ENCODE measurements at regions not wholly inside any gene's neighbourhood (a gene's known extent, or its start where the extent isn't known, plus 50 kb on each side); places are given as distances from the start of the nearest gene placed in this dataset.
"Not testable (repeated sequence)": the region's sequence is repeated elsewhere in the genome, so short reads cannot be mapped to it uniquely, and the experiment has no call there.

DNA sequence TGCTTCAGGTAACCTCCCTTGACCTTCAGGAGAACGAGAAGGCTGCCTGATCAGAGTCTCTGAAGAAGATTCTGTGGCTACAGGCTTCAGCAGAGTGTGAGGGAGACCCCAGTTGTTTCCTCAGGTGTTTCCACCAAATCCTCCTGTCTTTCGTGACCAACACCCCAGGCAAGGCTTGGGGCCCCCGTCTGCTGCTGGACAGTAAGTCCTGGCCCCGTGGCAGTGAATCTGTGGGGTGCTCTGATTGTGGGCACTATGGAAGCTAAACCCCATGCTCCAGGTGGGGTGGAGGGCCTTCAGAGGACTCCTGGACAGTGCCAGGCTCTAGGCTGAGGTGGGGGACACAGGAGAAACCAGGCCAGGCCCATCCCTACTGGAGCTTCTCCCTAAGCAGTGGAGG, 3083.7 kb downstream of the RPIA start:
- not testable (repeated sequence) for TF ChIP-seq ZNF558 (tag by site-specific recombination; IDR thresholded peaks at IDR 0.05); HOXC10 (CRISPR knock-in tag; IDR thresholded peaks at IDR 0.05); ZNF792 (tag by site-specific recombination; IDR thresholded peaks at IDR 0.05)
- TF ChIP-seq, protein P1, sequence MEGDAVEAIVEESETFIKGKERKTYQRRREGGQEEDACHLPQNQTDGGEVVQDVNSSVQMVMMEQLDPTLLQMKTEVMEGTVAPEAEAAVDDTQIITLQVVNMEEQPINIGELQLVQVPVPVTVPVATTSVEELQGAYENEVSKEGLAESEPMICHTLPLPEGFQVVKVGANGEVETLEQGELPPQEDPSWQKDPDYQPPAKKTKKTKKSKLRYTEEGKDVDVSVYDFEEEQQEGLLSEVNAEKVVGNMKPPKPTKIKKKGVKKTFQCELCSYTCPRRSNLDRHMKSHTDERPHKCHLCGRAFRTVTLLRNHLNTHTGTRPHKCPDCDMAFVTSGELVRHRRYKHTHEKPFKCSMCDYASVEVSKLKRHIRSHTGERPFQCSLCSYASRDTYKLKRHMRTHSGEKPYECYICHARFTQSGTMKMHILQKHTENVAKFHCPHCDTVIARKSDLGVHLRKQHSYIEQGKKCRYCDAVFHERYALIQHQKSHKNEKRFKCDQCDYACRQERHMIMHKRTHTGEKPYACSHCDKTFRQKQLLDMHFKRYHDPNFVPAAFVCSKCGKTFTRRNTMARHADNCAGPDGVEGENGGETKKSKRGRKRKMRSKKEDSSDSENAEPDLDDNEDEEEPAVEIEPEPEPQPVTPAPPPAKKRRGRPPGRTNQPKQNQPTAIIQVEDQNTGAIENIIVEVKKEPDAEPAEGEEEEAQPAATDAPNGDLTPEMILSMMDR (tag by site-specific recombination; IDR thresholded peaks at IDR 0.05): not testable (repeated sequence)
